Kidney (tissue), 13 donors: ENCODE measurements at regions not wholly inside any gene's neighbourhood (a gene's known extent, or its start where the extent isn't known, plus 50 kb on each side); places are given as distances from the start of the nearest gene placed in this dataset.
A peak's percentile ranks its signal among the peaks of the same experiment; 100 is the strongest.

ENCODE experiments used
- DNase-seq, 5 donors: peaks; one replicate each; pipeline ENCODE4 v3.0.0-alpha.2; 2013 to 2020
- FAIRE-seq: peaks from 2 replicates; lab custom pipeline; 2012; peaks lifted over from hg19 to GRCh38; lab: Jason Lieb, UNC
- H3K27ac ChIP-seq, 2 donors: one replicate each; pipeline ENCODE4 v1.7.0; 2013; ENCODE audit warnings: low read depth in 2 of 2, low read length in 2 of 2, inconsistent platforms in 1 of 2
- H3K27me3 ChIP-seq: one replicate; pipeline ENCODE4 v1.7.1; 2013; ENCODE audit warnings: low read length, inconsistent platforms; ENCODE audit not compliant: control insufficient read depth, insufficient read depth
- H3K36me3 ChIP-seq, 3 donors: one replicate each; pipeline versions ENCODE4 v1.7.0 to v1.7.1; 2013; ENCODE audit warnings: low read length in 3 of 3, control low read depth in 1 of 3, inconsistent platforms in 1 of 3; ENCODE audit not compliant: insufficient read depth in 3 of 3, control insufficient read depth in 2 of 3
- H3K4me1 ChIP-seq, 3 donors: one replicate each; pipeline versions ENCODE4 v1.7.0 to v1.7.1; 2013; ENCODE audit warnings: low read length in 3 of 3, inconsistent platforms in 1 of 3, low read depth in 1 of 3; ENCODE audit not compliant: control insufficient read depth in 2 of 3, insufficient read depth in 2 of 3
- H3K4me3 ChIP-seq, 3 donors: one replicate each; pipeline versions ENCODE4 v1.7.0 to v1.8.1; 2013; ENCODE audit warnings: low read length in 3 of 3, control low read depth in 1 of 3, inconsistent platforms in 1 of 3
- H3K9ac ChIP-seq, 3 donors: one replicate each; pipeline versions ENCODE4 v1.7.0 to v1.7.1; 2013; ENCODE audit warnings: low read length in 3 of 3, control low read depth in 1 of 3, inconsistent platforms in 1 of 3
- H3K9me3 ChIP-seq, 3 donors: one replicate each; pipeline versions ENCODE4 v1.7.0 to v1.7.1; 2013; ENCODE audit warnings: low read length in 3 of 3, control low read depth in 1 of 3, inconsistent platforms in 1 of 3; ENCODE audit not compliant: control insufficient read depth in 2 of 3, insufficient read depth in 1 of 3
- CTCF ChIP-seq: IDR thresholded peaks from 3 replicates; pipeline ENCODE4 v1.5.1; 2012; ENCODE audit warnings: mild to moderate bottlenecking, moderate library complexity, borderline replicate concordance; ENCODE audit not compliant: insufficient read depth; ENCODE audit errors: extremely low read depth
- intact Hi-C: fragments of 100-400 bp; cut with DNase I; formaldehyde crosslinking; loops from one replicate; pipeline ENCODE4 v1.11.1; 2022
- donor health status: control.
- donor health status: control.
- donor health status: control.
- donor health status: control.
- donor health status: control.
- donor health status: DM: yes; HTN: yes; CAD: no.
- donor health status: Normal renal cell carcinoma (clear cell type).

GRCh38 chr4:173777421-173777820 is 247.4 kb upstream of the HAND2 start:
- H3K9ac ChIP-seq: no peak overlapping the region
- no peaks in the 10 kb centered on the region for H3K36me3 ChIP-seq
- no peaks in the 10 kb centered on the region for H3K4me1 ChIP-seq
- intact Hi-C loops: no loop called here
- DNase-seq: no peak
- no peak overlapping the region for H3K4me3 ChIP-seq
- no peak for FAIRE-seq
- no peak overlapping the region for H3K27ac ChIP-seq
- H3K27me3 ChIP-seq: no peaks in the 10 kb centered on the region
- H3K9me3 ChIP-seq: no peaks in the 10 kb centered on the region
- TF ChIP-seq CTCF: no peak

DNA sequence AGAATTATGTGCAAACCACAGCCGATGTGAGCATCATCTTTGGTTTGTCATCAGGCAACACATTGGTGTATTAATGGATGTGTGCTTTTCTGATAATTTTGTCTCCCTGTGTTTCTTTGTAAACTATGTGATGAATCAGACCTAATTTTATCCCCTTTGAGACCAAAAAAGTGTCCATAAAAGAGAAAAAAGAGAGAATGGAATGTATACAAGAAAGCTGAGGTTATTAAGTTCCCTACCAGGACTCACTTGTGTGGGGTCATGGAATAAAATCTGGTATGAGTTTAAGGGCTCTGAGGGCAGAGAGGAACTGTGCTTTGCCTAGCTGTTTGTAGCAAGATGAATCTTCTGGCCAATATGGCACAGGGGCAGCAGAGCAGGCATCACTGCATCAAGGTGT is 239.5 kb upstream of the HAND2 start:
- no peak for TF ChIP-seq CTCF
- FAIRE-seq (no peak), DNase-seq (no peak)
- intact Hi-C loops: no loop called here
- Histone ChIP-seq H3K4me1 (no peaks in the 10 kb centered on the region), H3K4me3 (no peak overlapping the region), H3K27ac (no peak overlapping the region), H3K9me3 (no peaks in the 10 kb centered on the region), H3K9ac (no peak overlapping the region), H3K27me3 (no peaks in the 10 kb centered on the region), H3K36me3 (no peaks in the 10 kb centered on the region)

GRCh38 chr4:173767650-173768049 is 237.6 kb upstream of the HAND2 start:
- TF ChIP-seq CTCF: no peak
- no peaks in the 10 kb centered on the region for H3K27me3 ChIP-seq
- H3K4me3 ChIP-seq: no peak overlapping the region
- intact Hi-C loops: no loop called here
- DNase-seq: no peak
- no peaks in the 10 kb centered on the region for H3K4me1 ChIP-seq
- H3K9me3 ChIP-seq: no peaks in the 10 kb centered on the region
- no peak for FAIRE-seq
- no peak overlapping the region for H3K9ac ChIP-seq
- H3K27ac ChIP-seq: no peak overlapping the region
- H3K36me3 ChIP-seq: no peaks in the 10 kb centered on the region

DNA sequence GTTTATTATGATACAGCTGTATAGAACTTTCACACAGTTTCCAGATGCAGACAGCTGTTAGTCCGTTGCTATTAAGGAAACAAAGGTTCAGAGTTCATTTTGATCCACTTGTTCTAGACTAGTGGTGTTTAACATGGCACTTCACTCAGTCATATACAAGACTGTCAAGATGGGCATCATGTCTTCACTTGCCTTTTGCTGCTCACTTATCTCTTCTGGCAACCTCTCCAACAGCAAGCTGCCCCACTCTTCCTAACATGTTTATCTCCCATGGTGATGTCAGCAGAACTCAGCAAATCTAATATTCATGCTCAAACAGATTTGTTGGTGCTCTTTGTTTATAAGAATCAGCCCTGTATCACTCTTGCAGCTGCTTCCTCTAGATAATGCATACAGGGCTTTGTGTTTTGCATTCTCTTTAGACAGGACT is 236.2 kb upstream of the HAND2 start:
- no peak overlapping the region for H3K9ac ChIP-seq
- H3K36me3 ChIP-seq: no peaks in the 10 kb centered on the region
- H3K4me3 ChIP-seq: no peak overlapping the region
- DNase-seq (peak in 1 of 5 donors; percentile 48), FAIRE-seq (no peak)
- no peak overlapping the region for H3K27ac ChIP-seq
- H3K9me3 ChIP-seq: no peaks in the 10 kb centered on the region
- TF ChIP-seq CTCF: no peak
- no peaks in the 10 kb centered on the region for H3K27me3 ChIP-seq
- intact Hi-C loops: no loop called here
- no peaks in the 10 kb centered on the region for H3K4me1 ChIP-seq
